ENCODE measurements at regions not wholly inside any gene's neighbourhood (a gene's known extent, or its start where the extent isn't known, plus 50 kb on each side); places are given as distances from the start of the nearest gene placed in this dataset.

DNA sequence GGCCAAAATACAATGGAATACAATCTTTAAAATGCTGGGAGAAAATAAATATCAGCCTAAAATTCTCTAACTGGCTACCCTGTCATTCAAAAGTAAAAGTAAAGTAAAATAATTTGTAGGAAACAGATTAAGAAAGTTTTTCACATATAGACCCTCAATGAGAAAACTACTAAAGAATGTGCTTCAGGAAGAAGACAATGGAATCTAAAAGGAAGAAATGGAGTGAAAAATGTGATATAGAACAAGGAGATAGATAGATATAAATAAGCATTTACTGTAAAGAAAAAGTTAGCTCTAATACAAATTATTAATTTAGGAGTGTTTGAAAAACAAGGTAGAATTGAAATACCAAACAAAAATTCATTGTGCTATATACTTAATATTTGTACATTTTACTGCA lies 368.6 kb upstream of the MPDZ start:
- Histone ChIP-seq H3K4me3 (ENCODE audit: low read length) (no peak overlapping the region), H3K9me3 (ENCODE audit: insufficient read depth, low read depth, low read length) (no peaks in the 10 kb centered on the region), H3K27ac (ENCODE audit: low read length) (no peak overlapping the region), H3K4me1 (ENCODE audit: insufficient read depth, low read length) (no peaks in the 10 kb centered on the region), H3K9ac (ENCODE audit: low read depth, low read length) (no peak overlapping the region), H3K27me3 (ENCODE audit: insufficient read depth, low read length) (no peaks in the 10 kb centered on the region), H3K36me3 (ENCODE audit: insufficient read depth, low read depth, low read length) (no peaks in the 10 kb centered on the region)

DNA sequence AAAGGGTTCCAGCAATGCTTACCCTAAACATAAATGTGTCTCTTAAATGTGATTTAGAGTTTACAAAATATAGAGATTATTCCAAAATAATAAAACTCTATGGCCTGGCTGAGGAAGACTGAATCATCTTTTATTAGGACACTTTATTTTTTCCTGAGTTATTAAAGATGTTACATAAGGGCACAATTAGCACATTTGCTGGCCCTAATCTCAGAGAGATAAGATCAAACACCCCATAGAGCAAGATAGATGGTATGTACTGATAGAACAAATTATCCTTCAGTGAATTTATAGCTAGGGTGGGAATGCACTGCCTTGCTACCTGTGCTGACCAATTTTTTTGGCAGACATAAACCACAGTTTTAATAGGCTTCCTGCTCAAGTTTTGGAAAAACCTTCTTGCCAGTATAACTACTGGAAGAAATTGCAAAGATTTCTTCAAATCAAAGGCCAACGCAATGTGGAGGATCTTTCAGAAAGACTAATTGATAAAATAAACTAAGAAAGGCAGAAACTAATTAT lies 367.1 kb upstream of the MPDZ start:
- H3K27me3 ChIP-seq (ENCODE audit: insufficient read depth, low read length): no peaks in the 10 kb centered on the region
- no peak overlapping the region for H3K9ac ChIP-seq (ENCODE audit: low read depth, low read length)
- no peak overlapping the region for H3K4me3 ChIP-seq (ENCODE audit: low read length)
- H3K27ac ChIP-seq (ENCODE audit: low read length): no peak overlapping the region
- H3K9me3 ChIP-seq (ENCODE audit: insufficient read depth, low read depth, low read length): no peaks in the 10 kb centered on the region
- H3K36me3 ChIP-seq (ENCODE audit: insufficient read depth, low read depth, low read length): no peaks in the 10 kb centered on the region
- H3K4me1 ChIP-seq (ENCODE audit: insufficient read depth, low read length): no peaks in the 10 kb centered on the region

DNA sequence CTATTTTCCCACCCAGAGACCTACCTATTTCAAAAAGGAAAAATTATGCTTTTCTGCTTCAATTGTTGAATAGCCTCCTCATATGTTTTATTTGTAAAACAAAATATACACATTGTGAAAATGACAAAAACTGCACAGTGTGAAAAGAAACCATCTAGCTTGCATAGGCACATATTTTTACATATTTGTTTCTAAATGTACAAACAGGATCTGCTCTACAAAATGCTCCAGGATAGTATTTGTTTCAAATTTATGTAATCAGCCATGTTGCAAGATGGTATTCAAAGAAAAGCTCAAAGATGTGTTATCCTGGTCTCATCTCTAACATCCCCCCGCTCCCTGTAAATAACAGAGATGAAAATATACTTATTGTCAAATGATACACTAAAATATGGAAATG lies 366.1 kb upstream of the MPDZ start:
- Histone ChIP-seq H3K27me3 (ENCODE audit: insufficient read depth, low read length) (no peaks in the 10 kb centered on the region), H3K36me3 (ENCODE audit: insufficient read depth, low read depth, low read length) (no peaks in the 10 kb centered on the region), H3K9me3 (ENCODE audit: insufficient read depth, low read depth, low read length) (no peaks in the 10 kb centered on the region), H3K9ac (ENCODE audit: low read depth, low read length) (no peak overlapping the region), H3K27ac (ENCODE audit: low read length) (no peak overlapping the region), H3K4me1 (ENCODE audit: insufficient read depth, low read length) (no peaks in the 10 kb centered on the region), H3K4me3 (ENCODE audit: low read length) (no peak overlapping the region)

DNA sequence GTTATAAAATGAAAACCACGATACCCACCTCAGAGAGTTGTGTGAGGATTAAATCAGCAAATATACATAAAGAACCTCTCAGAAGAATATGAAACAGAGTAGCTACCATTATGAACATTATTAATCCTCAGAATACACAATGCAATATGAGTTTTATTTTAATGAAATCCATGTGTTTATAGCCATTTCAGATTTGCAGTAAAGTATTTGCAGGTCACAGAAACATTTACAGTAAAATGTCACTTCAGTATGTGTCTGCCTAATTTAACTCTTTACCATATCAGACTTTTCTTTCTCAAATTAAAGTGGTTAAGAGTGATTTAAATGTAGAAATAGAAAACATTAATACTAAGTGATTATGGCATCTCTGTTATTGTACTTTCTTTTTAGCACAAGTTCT lies 365.2 kb upstream of the MPDZ start:
- no peak overlapping the region for H3K9ac ChIP-seq (ENCODE audit: low read depth, low read length)
- H3K4me3 ChIP-seq (ENCODE audit: low read length): no peak overlapping the region
- H3K4me1 ChIP-seq (ENCODE audit: insufficient read depth, low read length): no peaks in the 10 kb centered on the region
- H3K27me3 ChIP-seq (ENCODE audit: insufficient read depth, low read length): no peaks in the 10 kb centered on the region
- H3K9me3 ChIP-seq (ENCODE audit: insufficient read depth, low read depth, low read length): no peaks in the 10 kb centered on the region
- no peaks in the 10 kb centered on the region for H3K36me3 ChIP-seq (ENCODE audit: insufficient read depth, low read depth, low read length)
- no peak overlapping the region for H3K27ac ChIP-seq (ENCODE audit: low read length)

DNA sequence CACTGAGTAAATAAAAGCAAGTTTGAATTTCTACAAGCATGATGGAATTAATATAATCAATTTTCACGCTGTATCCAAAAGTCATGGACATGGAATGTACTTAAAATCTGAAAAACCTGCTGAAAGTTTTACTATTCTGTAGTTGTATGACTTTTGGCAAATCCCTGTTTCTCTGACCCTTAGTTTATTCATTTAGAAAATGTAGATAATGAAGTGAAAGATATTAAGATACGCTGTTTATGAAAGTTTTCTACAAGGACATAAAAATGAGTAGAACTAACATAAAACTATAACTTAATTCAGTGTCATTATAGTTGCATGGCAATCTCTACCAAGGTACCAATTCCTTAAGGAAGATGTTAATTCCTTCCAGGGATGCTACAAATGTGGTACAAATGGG lies 363.2 kb upstream of the MPDZ start:
- no peaks in the 10 kb centered on the region for H3K9me3 ChIP-seq (ENCODE audit: insufficient read depth, low read depth, low read length)
- H3K27me3 ChIP-seq (ENCODE audit: insufficient read depth, low read length): no peaks in the 10 kb centered on the region

DNA sequence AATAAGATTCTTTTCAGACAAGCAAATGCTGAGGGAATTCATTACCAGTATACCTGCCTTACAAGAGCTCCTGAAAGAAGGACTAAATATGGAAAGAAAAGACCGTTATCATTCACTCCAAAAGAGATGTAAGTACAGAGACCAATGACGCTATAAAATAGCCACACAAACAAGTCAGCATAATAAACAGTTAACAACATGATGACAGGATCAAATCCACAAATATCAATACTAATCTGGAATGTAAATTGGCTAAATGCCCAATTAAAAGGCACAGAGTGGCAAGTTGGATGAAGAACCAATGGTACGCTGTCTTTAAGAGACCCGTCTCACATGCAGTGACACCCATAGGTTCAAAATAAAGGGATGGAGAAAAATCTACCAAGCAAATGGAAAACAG lies 349.6 kb upstream of the MPDZ start:
- Histone ChIP-seq H3K36me3 (ENCODE audit: insufficient read depth, low read depth, low read length) (no peaks in the 10 kb centered on the region), H3K9ac (ENCODE audit: low read depth, low read length) (no peak overlapping the region), H3K9me3 (ENCODE audit: insufficient read depth, low read depth, low read length) (no peaks in the 10 kb centered on the region; the same call in 1 of the 2 replicates), H3K4me1 (ENCODE audit: insufficient read depth, low read length) (no peaks in the 10 kb centered on the region), H3K27me3 (ENCODE audit: insufficient read depth, low read length) (no peaks in the 10 kb centered on the region), H3K27ac (ENCODE audit: low read length) (no peak overlapping the region), H3K4me3 (ENCODE audit: low read length) (no peak overlapping the region)

More for the DNA sequence above, 363.2 kb upstream of the MPDZ start:
- no peaks in the 10 kb centered on the region for H3K4me1 ChIP-seq (ENCODE audit: insufficient read depth, low read length)
- H3K27ac ChIP-seq (ENCODE audit: low read length): no peak overlapping the region
- no peaks in the 10 kb centered on the region for H3K36me3 ChIP-seq (ENCODE audit: insufficient read depth, low read depth, low read length)
- no peak overlapping the region for H3K9ac ChIP-seq (ENCODE audit: low read depth, low read length)
- H3K4me3 ChIP-seq (ENCODE audit: low read length): no peak overlapping the region

DNA sequence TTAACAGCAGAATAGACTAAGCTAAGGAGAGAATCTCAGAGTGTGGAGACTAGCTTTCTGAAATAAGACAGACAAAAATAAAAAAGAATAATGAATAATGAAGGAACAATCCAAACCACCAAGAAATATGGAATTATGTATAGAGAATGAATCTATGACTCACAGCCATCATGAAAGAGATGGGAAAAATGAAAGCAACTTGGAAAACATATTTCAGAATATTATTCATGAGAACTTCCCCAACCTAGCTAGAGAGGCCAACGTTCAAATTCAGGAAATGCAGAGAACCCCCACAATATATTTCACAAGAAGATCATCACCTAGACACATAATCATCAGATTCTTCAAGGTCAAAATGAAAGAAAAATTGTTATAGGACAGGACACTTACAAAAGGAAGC lies 349.0 kb upstream of the MPDZ start:
- Histone ChIP-seq H3K27me3 (ENCODE audit: insufficient read depth, low read length) (no peaks in the 10 kb centered on the region), H3K27ac (ENCODE audit: low read length) (no peak overlapping the region), H3K4me3 (ENCODE audit: low read length) (no peak overlapping the region), H3K9ac (ENCODE audit: low read depth, low read length) (no peak overlapping the region), H3K9me3 (ENCODE audit: insufficient read depth, low read depth, low read length) (no peaks in the 10 kb centered on the region; the same call in 1 of the 2 replicates), H3K4me1 (ENCODE audit: insufficient read depth, low read length) (no peaks in the 10 kb centered on the region), H3K36me3 (ENCODE audit: insufficient read depth, low read depth, low read length) (no peaks in the 10 kb centered on the region)

DNA sequence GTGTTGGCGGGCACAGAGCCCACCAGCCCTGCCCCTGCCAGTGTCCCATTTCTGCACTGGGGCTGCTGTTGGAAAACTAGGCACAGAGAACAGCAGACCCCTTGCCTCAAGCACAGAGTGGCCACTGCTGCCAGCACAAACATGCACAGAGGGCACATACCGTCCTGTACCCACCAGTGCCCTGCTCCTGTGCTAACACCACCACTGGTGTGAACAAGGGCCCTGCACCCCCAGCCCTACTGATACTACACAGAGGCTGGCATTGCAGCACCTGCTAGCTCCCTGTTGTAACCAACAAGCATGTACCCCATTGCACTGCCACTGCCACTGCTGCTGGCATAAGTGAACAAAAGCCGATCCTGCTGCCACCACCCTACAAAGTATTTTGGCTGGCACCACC lies 348.0 kb upstream of the MPDZ start:
- no peak overlapping the region for H3K27ac ChIP-seq (ENCODE audit: low read length)
- no peak overlapping the region for H3K9ac ChIP-seq (ENCODE audit: low read depth, low read length)
- H3K36me3 ChIP-seq (ENCODE audit: insufficient read depth, low read depth, low read length): no peaks in the 10 kb centered on the region
- H3K4me1 ChIP-seq (ENCODE audit: insufficient read depth, low read length): no peaks in the 10 kb centered on the region
- no peaks in the 10 kb centered on the region for H3K27me3 ChIP-seq (ENCODE audit: insufficient read depth, low read length)
- H3K4me3 ChIP-seq (ENCODE audit: low read length): no peak overlapping the region
- H3K9me3 ChIP-seq (ENCODE audit: insufficient read depth, low read depth, low read length): no peaks in the 10 kb centered on the region; the same call in 1 of the 2 replicates

DNA sequence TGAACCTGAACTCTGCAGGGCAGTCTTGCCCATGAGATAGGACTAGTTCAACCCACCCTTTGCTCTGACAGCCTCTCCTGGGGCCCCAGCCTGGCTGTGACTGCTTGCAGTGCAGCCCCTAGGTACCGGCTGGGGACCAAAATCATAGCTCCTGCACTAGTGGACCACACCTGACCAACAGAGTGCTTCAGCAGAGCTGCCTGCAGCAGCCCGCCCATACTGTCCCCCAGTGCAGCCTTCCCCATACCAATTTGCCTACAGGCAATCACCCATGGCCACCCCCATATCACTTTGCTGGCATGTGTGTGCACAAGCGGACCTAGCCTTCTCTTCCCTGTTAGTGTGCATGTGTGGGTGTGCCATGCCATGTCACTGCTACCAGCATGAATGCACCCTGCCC lies 347.6 kb upstream of the MPDZ start:
- Histone ChIP-seq H3K27ac (ENCODE audit: low read length) (no peak overlapping the region), H3K9me3 (ENCODE audit: insufficient read depth, low read depth, low read length) (no peaks in the 10 kb centered on the region; the same call in 1 of the 2 replicates), H3K27me3 (ENCODE audit: insufficient read depth, low read length) (no peaks in the 10 kb centered on the region), H3K4me3 (ENCODE audit: low read length) (no peak overlapping the region), H3K9ac (ENCODE audit: low read depth, low read length) (no peak overlapping the region), H3K36me3 (ENCODE audit: insufficient read depth, low read depth, low read length) (no peaks in the 10 kb centered on the region), H3K4me1 (ENCODE audit: insufficient read depth, low read length) (no peaks in the 10 kb centered on the region)

DNA sequence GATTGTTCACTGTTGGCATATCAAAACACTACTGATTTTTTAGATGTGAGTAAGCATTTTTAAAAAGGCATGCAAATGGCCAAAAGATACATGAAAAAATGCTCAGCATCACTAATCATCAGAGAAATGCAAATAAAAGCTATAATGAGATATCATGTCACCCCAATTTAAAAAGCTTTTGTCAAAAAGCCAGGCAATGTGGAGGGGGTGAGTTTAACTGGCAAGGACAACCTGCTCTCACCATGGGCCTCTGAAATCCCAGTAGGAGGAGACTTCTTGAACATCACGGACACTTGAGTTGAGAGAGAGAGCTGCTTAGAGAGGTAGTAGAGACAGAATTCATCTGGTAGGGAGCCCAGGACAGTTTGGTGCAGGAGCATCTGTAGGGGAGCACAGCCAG lies 347.1 kb upstream of the MPDZ start:
- Histone ChIP-seq H3K27me3 (ENCODE audit: insufficient read depth, low read length) (no peaks in the 10 kb centered on the region), H3K4me1 (ENCODE audit: insufficient read depth, low read length) (no peaks in the 10 kb centered on the region), H3K27ac (ENCODE audit: low read length) (no peak overlapping the region), H3K9ac (ENCODE audit: low read depth, low read length) (no peak overlapping the region), H3K9me3 (ENCODE audit: insufficient read depth, low read depth, low read length) (no peaks in the 10 kb centered on the region; the same call in 1 of the 2 replicates), H3K36me3 (ENCODE audit: insufficient read depth, low read depth, low read length) (no peaks in the 10 kb centered on the region), H3K4me3 (ENCODE audit: low read length) (no peak overlapping the region)

DNA sequence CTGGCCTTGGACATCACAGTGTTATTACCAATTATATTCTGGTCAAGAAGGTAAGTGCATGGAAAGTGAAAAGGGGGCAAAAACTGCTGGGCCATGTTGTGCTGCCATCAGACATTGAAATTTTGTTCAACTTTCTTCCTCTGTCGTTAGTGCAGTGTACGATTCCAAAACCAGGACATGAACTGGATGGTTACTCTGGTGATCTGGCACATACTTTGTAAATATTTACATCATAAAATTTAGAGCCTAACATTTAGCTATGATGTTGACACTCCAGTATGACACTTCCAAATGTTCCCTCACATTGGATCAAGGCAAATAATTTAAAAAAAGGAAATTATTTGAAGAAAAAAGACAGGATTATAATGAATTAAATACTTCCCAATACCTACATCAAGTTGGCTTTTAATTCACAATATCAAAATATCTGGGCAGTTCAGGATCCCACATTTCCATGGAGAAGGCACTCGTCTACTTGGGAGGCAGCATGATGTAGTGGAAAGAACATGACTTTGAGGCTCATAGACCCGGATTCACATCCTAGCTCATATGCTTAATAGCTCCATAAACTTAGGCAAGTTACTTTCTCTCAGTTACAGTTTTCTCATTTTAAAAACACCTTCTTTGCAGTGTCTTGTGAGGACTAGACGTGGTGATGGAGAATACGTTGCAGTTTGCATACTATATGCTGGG lies 342.5 kb upstream of the MPDZ start:
- Histone ChIP-seq H3K27ac (ENCODE audit: low read length) (no peak overlapping the region), H3K4me3 (ENCODE audit: low read length) (no peak overlapping the region), H3K9ac (ENCODE audit: low read depth, low read length) (no peak overlapping the region), H3K9me3 (ENCODE audit: insufficient read depth, low read depth, low read length) (no peaks in the 10 kb centered on the region; the same call in 1 of the 2 replicates), H3K36me3 (ENCODE audit: insufficient read depth, low read depth, low read length) (no peaks in the 10 kb centered on the region), H3K27me3 (ENCODE audit: insufficient read depth, low read length) (no peaks in the 10 kb centered on the region), H3K4me1 (ENCODE audit: insufficient read depth, low read length) (no peaks in the 10 kb centered on the region)

DNA sequence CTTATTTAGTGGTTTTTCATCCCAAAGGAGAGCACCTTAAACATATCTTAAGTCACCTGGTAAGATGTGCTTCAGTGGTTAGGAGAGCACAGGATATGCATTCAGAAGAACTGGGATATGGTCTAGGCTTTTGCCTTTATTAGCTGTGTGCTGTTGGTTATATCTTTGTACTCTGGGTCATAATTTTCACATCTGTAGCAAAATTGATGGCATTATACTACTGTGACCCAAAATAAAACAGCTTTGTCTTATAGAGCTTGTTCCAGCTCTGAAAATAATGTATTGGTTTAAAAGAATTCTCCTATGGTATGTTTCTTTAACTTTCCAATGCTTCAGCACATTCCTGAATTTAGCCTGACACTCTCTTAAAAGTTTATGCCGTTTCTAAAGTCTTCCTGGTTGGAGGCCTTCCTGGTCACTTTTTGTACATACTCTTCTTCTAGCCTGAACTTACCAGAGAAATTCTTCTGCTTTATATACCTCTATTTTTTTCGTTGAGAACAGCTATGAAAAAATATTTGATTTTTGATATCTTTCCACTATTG lies 337.1 kb upstream of the MPDZ start:
- no peak overlapping the region for H3K4me3 ChIP-seq (ENCODE audit: low read length)
- H3K4me1 ChIP-seq (ENCODE audit: insufficient read depth, low read length): no peaks in the 10 kb centered on the region
- no peaks in the 10 kb centered on the region for H3K9me3 ChIP-seq (ENCODE audit: insufficient read depth, low read depth, low read length)
- H3K27me3 ChIP-seq (ENCODE audit: insufficient read depth, low read length): no peaks in the 10 kb centered on the region
- H3K27ac ChIP-seq (ENCODE audit: low read length): no peak overlapping the region
- no peaks in the 10 kb centered on the region for H3K36me3 ChIP-seq (ENCODE audit: insufficient read depth, low read depth, low read length)
- H3K9ac ChIP-seq (ENCODE audit: low read depth, low read length): no peak overlapping the region
